ENCODE measurements at regions not wholly inside any gene's neighbourhood (a gene's known extent, or its start where the extent isn't known, plus 50 kb on each side); places are given as distances from the start of the nearest gene placed in this dataset.
"Not testable (repeated sequence)": the region's sequence is repeated elsewhere in the genome, so short reads cannot be mapped to it uniquely, and the experiment has no call there.

GRCh38 chr2:87309785-87310184, 288.1 kb upstream of the PLGLB1 start:
- not testable (repeated sequence) for H3K9ac ChIP-seq (ENCODE audit: insufficient read depth in 1 of 2, low read length in 2 of 2); H3K27ac ChIP-seq (ENCODE audit: low read depth in 1 of 2, low read length in 1 of 2); DNase-seq; H3K4me3 ChIP-seq; ATAC-seq (ENCODE audit: insufficient read depth, low FRiP score); H3K27me3 ChIP-seq (ENCODE audit: control insufficient read depth in 3 of 3, insufficient read depth in 3 of 3, low read length in 2 of 3); H3K9me3 ChIP-seq (ENCODE audit: control insufficient read depth in 4 of 4, insufficient read depth in 3 of 4, low read length in 3 of 4); H3K4me1 ChIP-seq (ENCODE audit: control insufficient read depth in 5 of 5, insufficient read depth in 5 of 5, low read length in 5 of 5); H3K36me3 ChIP-seq (ENCODE audit: control insufficient read depth in 4 of 4, insufficient read depth in 4 of 4, low read length in 4 of 4)
- 58 to 61% methylated on average over 3 of the region's 3 CpGs for WGBS, 2 donors

- not testable (repeated sequence) for ATAC-seq (ENCODE audit: insufficient read depth, low FRiP score); DNase-seq; H3K9me3 ChIP-seq (ENCODE audit: control insufficient read depth in 4 of 4, insufficient read depth in 3 of 4, low read length in 3 of 4); H3K27me3 ChIP-seq (ENCODE audit: control insufficient read depth in 3 of 3, insufficient read depth in 3 of 3, low read length in 2 of 3); H3K27ac ChIP-seq (ENCODE audit: low read depth in 1 of 2, low read length in 1 of 2); H3K4me1 ChIP-seq (ENCODE audit: control insufficient read depth in 5 of 5, insufficient read depth in 5 of 5, low read length in 5 of 5); H3K9ac ChIP-seq (ENCODE audit: insufficient read depth in 1 of 2, low read length in 2 of 2); H3K36me3 ChIP-seq (ENCODE audit: control insufficient read depth in 4 of 4, insufficient read depth in 4 of 4, low read length in 4 of 4); H3K4me3 ChIP-seq
- 80 to 86% methylated on average over 5 of the region's 6 CpGs for WGBS, 2 donors
These were observed 290.3 kb upstream of the PLGLB1 start for GRCh38 chr2:87311896-87312441.

- 87 to 94% methylated on average over 3 of the region's 3 CpGs for WGBS, 2 donors
- H3K27me3 ChIP-seq (ENCODE audit: control insufficient read depth in 3 of 3, insufficient read depth in 3 of 3, low read length in 2 of 3); H3K4me1 ChIP-seq (ENCODE audit: control insufficient read depth in 5 of 5, insufficient read depth in 5 of 5, low read length in 5 of 5); H3K9me3 ChIP-seq (ENCODE audit: control insufficient read depth in 4 of 4, insufficient read depth in 3 of 4, low read length in 3 of 4); H3K27ac ChIP-seq (ENCODE audit: low read depth in 1 of 2, low read length in 1 of 2); H3K36me3 ChIP-seq (ENCODE audit: control insufficient read depth in 4 of 4, insufficient read depth in 4 of 4, low read length in 4 of 4); ATAC-seq (ENCODE audit: insufficient read depth, low FRiP score); H3K4me3 ChIP-seq; H3K9ac ChIP-seq (ENCODE audit: insufficient read depth in 1 of 2, low read length in 2 of 2); DNase-seq: not testable (repeated sequence)
These were observed 293.0 kb upstream of the PLGLB1 start for GRCh38 chr2:87314622-87315021.

GRCh38 chr2:87315183-87315902, 293.7 kb upstream of the PLGLB1 start:
- not testable (repeated sequence) for H3K9ac ChIP-seq (ENCODE audit: insufficient read depth in 1 of 2, low read length in 2 of 2); ATAC-seq (ENCODE audit: insufficient read depth, low FRiP score); DNase-seq; H3K4me1 ChIP-seq (ENCODE audit: control insufficient read depth in 5 of 5, insufficient read depth in 5 of 5, low read length in 5 of 5); H3K4me3 ChIP-seq; H3K27ac ChIP-seq (ENCODE audit: low read depth in 1 of 2, low read length in 1 of 2); H3K9me3 ChIP-seq (ENCODE audit: control insufficient read depth in 4 of 4, insufficient read depth in 3 of 4, low read length in 3 of 4); H3K27me3 ChIP-seq (ENCODE audit: control insufficient read depth in 3 of 3, insufficient read depth in 3 of 3, low read length in 2 of 3); H3K36me3 ChIP-seq (ENCODE audit: control insufficient read depth in 4 of 4, insufficient read depth in 4 of 4, low read length in 4 of 4)
- WGBS, 2 donors: 78 to 82% methylated on average over 4 to 5 of the region's 6 CpGs

GRCh38 chr2:87317193-87317592, 295.5 kb upstream of the PLGLB1 start:
- not testable (repeated sequence) for H3K4me3 ChIP-seq
- no CpG with 5 or more reads among the region's 1 CpG for WGBS, 2 donors

GRCh38 chr2:87318814-87319491, 297.3 kb upstream of the PLGLB1 start:
- WGBS, 2 donors: 43 to 57% methylated on average over 1 of the region's 2 CpGs

More at GRCh38 chr2:87317193-87317592, 295.5 kb upstream of the PLGLB1 start:
- ATAC-seq (ENCODE audit: insufficient read depth, low FRiP score); H3K27me3 ChIP-seq (ENCODE audit: control insufficient read depth in 3 of 3, insufficient read depth in 3 of 3, low read length in 2 of 3); H3K9me3 ChIP-seq (ENCODE audit: control insufficient read depth in 4 of 4, insufficient read depth in 3 of 4, low read length in 3 of 4); H3K4me1 ChIP-seq (ENCODE audit: control insufficient read depth in 5 of 5, insufficient read depth in 5 of 5, low read length in 5 of 5); H3K27ac ChIP-seq (ENCODE audit: low read depth in 1 of 2, low read length in 1 of 2); H3K36me3 ChIP-seq (ENCODE audit: control insufficient read depth in 4 of 4, insufficient read depth in 4 of 4, low read length in 4 of 4); DNase-seq; H3K9ac ChIP-seq (ENCODE audit: insufficient read depth in 1 of 2, low read length in 2 of 2): not testable (repeated sequence)

GRCh38 chr2:87319705-87320104, 298.1 kb upstream of the PLGLB1 start:
- not testable (repeated sequence) for ATAC-seq (ENCODE audit: insufficient read depth, low FRiP score); H3K36me3 ChIP-seq (ENCODE audit: control insufficient read depth in 4 of 4, insufficient read depth in 4 of 4, low read length in 4 of 4); H3K27ac ChIP-seq (ENCODE audit: low read depth in 1 of 2, low read length in 1 of 2); H3K9ac ChIP-seq (ENCODE audit: insufficient read depth in 1 of 2, low read length in 2 of 2); H3K4me1 ChIP-seq (ENCODE audit: control insufficient read depth in 5 of 5, insufficient read depth in 5 of 5, low read length in 5 of 5); H3K4me3 ChIP-seq; DNase-seq; H3K27me3 ChIP-seq (ENCODE audit: control insufficient read depth in 3 of 3, insufficient read depth in 3 of 3, low read length in 2 of 3); H3K9me3 ChIP-seq (ENCODE audit: control insufficient read depth in 4 of 4, insufficient read depth in 3 of 4, low read length in 3 of 4)
- WGBS, 2 donors: 95 to 97% methylated on average over 2 of the region's 2 CpGs

More at GRCh38 chr2:87318814-87319491, 297.3 kb upstream of the PLGLB1 start:
- H3K27ac ChIP-seq (ENCODE audit: low read depth in 1 of 2, low read length in 1 of 2); H3K9ac ChIP-seq (ENCODE audit: insufficient read depth in 1 of 2, low read length in 2 of 2); H3K27me3 ChIP-seq (ENCODE audit: control insufficient read depth in 3 of 3, insufficient read depth in 3 of 3, low read length in 2 of 3); ATAC-seq (ENCODE audit: insufficient read depth, low FRiP score); H3K36me3 ChIP-seq (ENCODE audit: control insufficient read depth in 4 of 4, insufficient read depth in 4 of 4, low read length in 4 of 4); H3K4me1 ChIP-seq (ENCODE audit: control insufficient read depth in 5 of 5, insufficient read depth in 5 of 5, low read length in 5 of 5); H3K9me3 ChIP-seq (ENCODE audit: control insufficient read depth in 4 of 4, insufficient read depth in 3 of 4, low read length in 3 of 4); DNase-seq; H3K4me3 ChIP-seq: not testable (repeated sequence)

- H3K27me3 ChIP-seq (ENCODE audit: control insufficient read depth in 3 of 3, insufficient read depth in 3 of 3, low read length in 2 of 3); H3K4me1 ChIP-seq (ENCODE audit: control insufficient read depth in 5 of 5, insufficient read depth in 5 of 5, low read length in 5 of 5); H3K9ac ChIP-seq (ENCODE audit: insufficient read depth in 1 of 2, low read length in 2 of 2); H3K4me3 ChIP-seq; H3K27ac ChIP-seq (ENCODE audit: low read depth in 1 of 2, low read length in 1 of 2); H3K9me3 ChIP-seq (ENCODE audit: control insufficient read depth in 4 of 4, insufficient read depth in 3 of 4, low read length in 3 of 4); H3K36me3 ChIP-seq (ENCODE audit: control insufficient read depth in 4 of 4, insufficient read depth in 4 of 4, low read length in 4 of 4); DNase-seq; ATAC-seq (ENCODE audit: insufficient read depth, low FRiP score): not testable (repeated sequence)
- WGBS, 2 donors: 91 to 97% methylated on average over 6 of the region's 9 CpGs
These were observed 299.6 kb upstream of the PLGLB1 start for GRCh38 chr2:87321201-87321600.

Data from lung (tissue), 9 donors.